Karpas-422 (cell line): ENCODE measurements at regions not wholly inside any gene's neighbourhood (a gene's known extent, or its start where the extent isn't known, plus 50 kb on each side); places are given as distances from the start of the nearest gene placed in this dataset.
"Not testable (repeated sequence)": the region's sequence is repeated elsewhere in the genome, so short reads cannot be mapped to it uniquely, and the experiment has no call there.

ENCODE experiments used
- DNase-seq: peaks from one replicate; pipeline ENCODE4 v3.0.0-alpha.2; 2015
- H2AFZ ChIP-seq: fragments of 200-600 bp; sonication (generic); 2 replicates; pipeline ENCODE4 v1.6.1; 2014; ENCODE audit warnings: antibody characterized with exemption, low read length, mixed read lengths
- H3K27ac ChIP-seq: fragments of 200-600 bp; sonication (generic); 2 replicates; pipeline ENCODE4 v1.5.1; 2014; ENCODE audit warnings: mild to moderate bottlenecking, low read length, moderate library complexity
- H3K27me3 ChIP-seq: fragments of 200-600 bp; sonication (generic); 2 replicates; pipeline ENCODE4 v1.6.1; 2014; ENCODE audit warnings: low read length, mixed read lengths
- H3K36me3 ChIP-seq: fragments of 200-600 bp; sonication (generic); 2 replicates; pipeline ENCODE4 v1.6.1; 2014; ENCODE audit warnings: low read length, mixed read lengths; ENCODE audit not compliant: insufficient read depth
- H3K4me1 ChIP-seq: fragments of 200-600 bp; sonication (generic); 2 replicates; pipeline ENCODE4 v1.6.1; 2014; ENCODE audit warnings: mild to moderate bottlenecking, low read length, mixed read lengths
- H3K4me2 ChIP-seq: fragments of 200-600 bp; sonication (generic); 2 replicates; pipeline ENCODE4 v1.6.1; 2014; ENCODE audit warnings: low read length, low read depth, mild to moderate bottlenecking; ENCODE audit not compliant: poor library complexity, severe bottlenecking
- H3K4me3 ChIP-seq: fragments of 200-600 bp; sonication (generic); 2 replicates; pipeline ENCODE4 v1.5.1; 2014; ENCODE audit warnings: mild to moderate bottlenecking, antibody characterized with exemption, low read length, mixed read lengths
- H3K79me2 ChIP-seq: fragments of 200-600 bp; sonication (generic); 2 replicates; pipeline ENCODE4 v1.6.1; 2014; ENCODE audit warnings: mild to moderate bottlenecking, low read length, mixed read lengths
- H3K9ac ChIP-seq: fragments of 200-600 bp; sonication (generic); 2 replicates; pipeline ENCODE4 v1.6.0; 2014; ENCODE audit warnings: low read length
- H3K9me2 ChIP-seq: fragments of 200-600 bp; sonication (generic), shearing (Covaris generic); replicated peaks from 2 replicates; pipeline ENCODE4 v1.6.0; 2014; ENCODE audit warnings: mild to moderate bottlenecking, low read length, moderate library complexity; ENCODE audit not compliant: insufficient read depth
- H3K9me3 ChIP-seq: fragments of 300-700, 200-600 bp; sonication (generic); 2 replicates; pipeline ENCODE4 v1.6.1; 2014; ENCODE audit warnings: low read length, mixed read lengths
- H4K20me1 ChIP-seq: fragments of 200-600 bp; sonication (generic); 2 replicates; pipeline ENCODE4 v1.6.1; 2014; ENCODE audit warnings: mild to moderate bottlenecking, antibody characterized with exemption, low read length, low read depth; ENCODE audit not compliant: insufficient read depth

DNA sequence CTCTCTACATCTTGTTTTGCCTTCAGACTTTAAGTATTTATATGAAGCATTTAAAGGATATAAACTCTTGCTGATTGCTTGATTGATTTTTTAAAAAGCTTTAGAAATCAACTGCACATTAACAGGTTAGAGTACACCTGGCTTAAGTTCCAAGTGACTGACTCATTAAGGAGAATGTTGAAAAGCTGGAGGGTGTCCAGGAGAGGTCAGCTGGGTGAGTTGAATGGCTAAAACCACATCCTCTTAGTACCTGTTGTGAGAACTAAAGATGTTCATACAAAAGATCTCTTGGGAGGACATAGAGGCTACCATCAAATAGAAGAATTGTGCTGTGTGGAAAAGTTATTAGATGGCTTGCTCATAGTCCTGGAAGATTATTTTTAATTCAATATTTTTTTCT is 206.8 kb downstream of the TXNL1 start:
- H3K4me1 ChIP-seq, result no peaks in the 10 kb centered on the region
- H3K27ac ChIP-seq, result no peak overlapping the region
- H3K36me3 ChIP-seq, result no peaks in the 10 kb centered on the region
- no peaks in the 10 kb centered on the region for H3K79me2 ChIP-seq
- no peak overlapping the region for H3K4me2 ChIP-seq
- H3K27me3 ChIP-seq, result no peaks in the 10 kb centered on the region
- H4K20me1 ChIP-seq, result no peaks in the 10 kb centered on the region
- H3K4me3 ChIP-seq, result no peak overlapping the region
- no peaks in the 10 kb centered on the region for H3K9me3 ChIP-seq
- no peaks in the 10 kb centered on the region for H3K9me2 ChIP-seq
- H3K9ac ChIP-seq, result no peak overlapping the region
- DNase-seq, result no peak
- no peak overlapping the region for H2AFZ ChIP-seq

DNA sequence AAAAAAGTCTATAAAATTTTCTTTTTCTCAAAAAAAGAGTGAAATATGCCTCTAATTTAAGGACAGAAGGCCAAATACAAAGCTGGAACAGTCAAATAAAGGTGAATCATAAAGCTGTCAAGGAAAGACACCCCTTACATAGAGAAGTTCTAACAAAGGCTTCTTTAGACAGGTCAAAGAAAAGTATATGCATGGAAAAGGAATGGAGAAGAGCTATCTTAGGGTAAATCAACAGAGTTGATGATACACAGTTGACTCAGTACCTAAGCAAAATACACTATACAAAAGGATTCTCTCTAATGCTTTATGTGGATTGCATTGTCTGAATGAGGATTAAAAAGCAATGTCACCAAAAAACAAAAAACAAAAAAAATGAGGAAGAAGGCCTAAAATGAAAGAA is 214.8 kb downstream of the TXNL1 start:
- Histone ChIP-seq H3K9me3 (no peaks in the 10 kb centered on the region), H3K79me2 (no peaks in the 10 kb centered on the region), H3K9me2 (no peaks in the 10 kb centered on the region), H3K27ac (no peak overlapping the region), H3K4me3 (no peak overlapping the region), H3K4me2 (no peak overlapping the region), H3K9ac (no peak overlapping the region), H3K36me3 (no peaks in the 10 kb centered on the region), H2AFZ (no peak overlapping the region), H3K27me3 (no peaks in the 10 kb centered on the region; the same call in 1 of the 2 replicates), H4K20me1 (no peaks in the 10 kb centered on the region), H3K4me1 (no peaks in the 10 kb centered on the region)
- DNase-seq, result no peak

DNA sequence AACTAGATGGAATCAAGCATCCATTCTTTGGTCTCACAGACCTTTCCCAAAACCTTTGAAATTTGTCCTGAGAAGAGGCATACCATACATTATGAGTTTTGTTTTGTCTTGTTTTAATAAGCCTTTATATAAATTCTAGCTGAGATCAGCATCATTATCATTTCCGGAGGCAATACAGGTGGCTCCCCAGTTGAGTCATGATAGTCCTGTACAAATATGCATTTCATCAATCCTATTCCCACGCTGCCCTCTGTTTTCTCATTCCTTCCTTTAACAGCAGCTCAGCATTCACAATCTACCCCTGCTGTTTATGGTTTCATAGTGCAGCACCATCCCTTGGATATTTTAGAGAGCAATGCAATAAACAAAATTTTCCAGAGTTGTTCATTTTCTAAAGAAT is 216.7 kb downstream of the TXNL1 start:
- DNase-seq, result no peak
- Histone ChIP-seq H4K20me1 (no peaks in the 10 kb centered on the region), H3K79me2 (no peaks in the 10 kb centered on the region), H3K36me3 (no peaks in the 10 kb centered on the region), H3K4me2 (no peak overlapping the region), H3K9ac (no peak overlapping the region), H3K9me2 (no peaks in the 10 kb centered on the region), H3K4me1 (no peaks in the 10 kb centered on the region), H3K27me3 (no peaks in the 10 kb centered on the region; the same call in 1 of the 2 replicates), H2AFZ (no peak overlapping the region), H3K27ac (no peak overlapping the region), H3K9me3 (no peaks in the 10 kb centered on the region), H3K4me3 (no peak overlapping the region)

DNA sequence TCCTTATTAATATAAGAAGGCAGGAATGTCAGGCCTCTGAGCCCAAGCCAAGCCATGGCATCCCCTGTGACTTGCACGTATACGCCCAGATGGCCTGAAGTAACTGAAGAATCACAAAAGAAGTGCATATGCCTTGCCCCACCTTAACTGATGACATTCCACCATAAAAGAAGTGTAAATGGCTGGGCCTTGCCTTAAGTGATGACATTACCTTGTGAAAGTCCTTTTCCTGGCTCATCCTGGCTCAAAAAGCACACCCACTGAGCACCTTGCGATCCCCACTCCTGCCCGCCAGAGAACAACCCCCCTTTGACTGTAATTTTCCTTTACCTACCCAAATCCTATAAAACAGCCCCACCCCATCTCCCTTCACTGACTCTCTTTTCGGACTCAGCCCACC is 217.5 kb downstream of the TXNL1 start:
- DNase-seq, H3K4me3 ChIP-seq, H3K9me3 ChIP-seq: not testable (repeated sequence)

DNA sequence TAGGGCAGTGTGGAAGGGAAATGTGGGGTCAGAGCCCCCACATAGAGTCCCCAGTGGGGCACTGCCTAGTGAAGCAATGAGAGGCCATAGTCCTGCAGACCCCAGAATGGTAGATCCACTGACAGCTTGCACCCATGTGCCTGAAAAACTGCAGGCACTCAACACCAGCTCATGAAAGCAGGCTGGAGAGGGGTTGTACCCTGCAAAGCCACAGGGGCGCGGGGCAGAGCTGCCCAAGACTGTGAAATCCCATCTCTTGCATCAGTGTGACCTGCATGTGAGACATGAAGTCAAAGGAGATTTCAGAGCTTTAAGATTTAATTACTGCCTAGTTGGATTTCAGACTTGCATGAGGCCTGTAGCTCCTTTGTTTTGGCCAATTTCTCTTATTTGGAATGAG is 224.0 kb downstream of the TXNL1 start:
- Histone ChIP-seq H4K20me1 (no peaks in the 10 kb centered on the region), H2AFZ (no peak overlapping the region), H3K4me2 (no peak overlapping the region), H3K9me2 (no peaks in the 10 kb centered on the region), H3K4me1 (no peaks in the 10 kb centered on the region), H3K79me2 (no peaks in the 10 kb centered on the region), H3K27me3 (no peaks in the 10 kb centered on the region), H3K9ac (no peak overlapping the region), H3K36me3 (no peaks in the 10 kb centered on the region), H3K27ac (no peak overlapping the region), H3K4me3 (no peak overlapping the region), H3K9me3 (no peaks in the 10 kb centered on the region)
- no peak for DNase-seq

More for the DNA sequence above, 217.5 kb downstream of the TXNL1 start:
- not testable (repeated sequence) for H3K79me2 ChIP-seq, H3K27ac ChIP-seq, H3K9me2 ChIP-seq, H3K36me3 ChIP-seq, H3K27me3 ChIP-seq, H4K20me1 ChIP-seq, H3K4me1 ChIP-seq, H3K4me2 ChIP-seq, H3K9ac ChIP-seq, H2AFZ ChIP-seq

DNA sequence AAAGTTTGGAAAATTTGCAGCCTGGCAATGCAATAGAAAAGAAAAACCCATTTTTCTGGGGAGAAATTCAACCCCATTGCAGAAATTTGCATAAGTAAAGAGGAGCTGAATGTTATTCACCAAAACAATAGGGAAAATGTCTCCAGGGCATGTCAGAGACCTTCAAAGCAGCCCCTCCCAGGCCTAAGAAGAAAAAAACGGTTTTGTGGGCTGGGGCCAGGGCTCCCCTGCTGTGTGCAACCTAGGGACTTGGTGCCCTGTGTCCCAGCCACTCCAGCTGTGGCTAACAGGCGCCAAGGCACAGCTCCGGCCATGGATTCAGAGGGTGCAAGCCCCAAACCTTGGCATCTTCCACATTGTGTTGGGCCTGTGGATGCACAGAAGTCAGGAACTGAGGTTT is 224.5 kb downstream of the TXNL1 start:
- DNase-seq, result no peak
- Histone ChIP-seq H3K79me2 (no peaks in the 10 kb centered on the region), H3K27ac (no peak overlapping the region), H3K36me3 (no peaks in the 10 kb centered on the region), H3K4me1 (no peaks in the 10 kb centered on the region), H2AFZ (no peak overlapping the region), H3K9ac (no peak overlapping the region), H4K20me1 (no peaks in the 10 kb centered on the region), H3K9me2 (no peaks in the 10 kb centered on the region), H3K4me3 (no peak overlapping the region), H3K27me3 (no peaks in the 10 kb centered on the region), H3K9me3 (no peaks in the 10 kb centered on the region), H3K4me2 (no peak overlapping the region)

DNA sequence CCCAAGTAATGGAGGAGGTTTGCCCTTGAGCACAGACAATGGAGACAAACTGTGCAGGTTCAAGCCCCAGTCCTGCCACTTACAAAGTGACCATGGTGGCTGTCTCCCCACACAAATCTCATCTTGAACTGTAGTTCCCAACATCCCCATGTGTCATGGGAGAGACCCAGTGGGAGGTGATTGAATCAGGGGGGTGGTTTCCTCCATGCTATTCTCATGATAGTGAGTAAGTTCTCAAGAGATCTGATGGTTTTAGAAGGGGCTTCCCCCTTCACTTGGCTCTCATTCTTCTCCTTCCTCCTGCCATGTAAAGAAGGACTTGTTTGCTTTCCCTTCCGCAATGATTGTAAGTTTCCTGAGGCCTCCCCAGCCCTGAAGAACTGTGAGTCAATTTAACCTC is 225.4 kb downstream of the TXNL1 start:
- Histone ChIP-seq H3K36me3 (no peaks in the 10 kb centered on the region), H3K9me2 (no peaks in the 10 kb centered on the region), H3K4me2 (no peak overlapping the region), H3K27ac (no peak overlapping the region), H3K4me1 (no peaks in the 10 kb centered on the region), H3K79me2 (no peaks in the 10 kb centered on the region), H4K20me1 (no peaks in the 10 kb centered on the region), H3K4me3 (no peak overlapping the region), H3K9me3 (no peaks in the 10 kb centered on the region), H2AFZ (no peak overlapping the region), H3K27me3 (no peaks in the 10 kb centered on the region), H3K9ac (no peak overlapping the region)
- no peak for DNase-seq

DNA sequence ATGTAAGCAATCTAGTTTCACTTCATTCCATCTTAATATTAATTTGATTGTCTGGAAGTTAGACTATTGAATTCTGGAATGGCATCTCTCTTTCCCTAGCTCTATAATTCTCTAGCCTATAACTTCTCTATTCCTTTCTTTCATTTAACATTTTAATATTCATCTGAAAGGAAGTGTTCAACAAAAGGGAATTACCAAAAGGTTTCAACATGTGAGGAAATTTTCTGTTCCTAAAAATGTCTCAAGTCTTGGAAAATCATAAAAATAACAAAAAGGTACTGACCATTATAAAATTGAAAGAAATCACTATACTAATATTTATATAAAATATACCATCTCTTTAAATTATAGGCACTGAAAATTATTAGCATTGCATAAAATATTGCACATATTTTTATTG is 228.7 kb downstream of the TXNL1 start:
- DNase-seq, result no peak
- H4K20me1 ChIP-seq, result no peaks in the 10 kb centered on the region
- H3K4me2 ChIP-seq, result no peak overlapping the region
- no peak overlapping the region for H3K9ac ChIP-seq
- no peaks in the 10 kb centered on the region for H3K27me3 ChIP-seq
- no peak overlapping the region for H3K27ac ChIP-seq
- H3K4me3 ChIP-seq, result no peak overlapping the region
- no peaks in the 10 kb centered on the region for H3K9me2 ChIP-seq
- H2AFZ ChIP-seq, result no peak overlapping the region
- no peaks in the 10 kb centered on the region for H3K4me1 ChIP-seq
- H3K9me3 ChIP-seq, result no peaks in the 10 kb centered on the region
- H3K79me2 ChIP-seq, result no peaks in the 10 kb centered on the region
- no peaks in the 10 kb centered on the region for H3K36me3 ChIP-seq

DNA sequence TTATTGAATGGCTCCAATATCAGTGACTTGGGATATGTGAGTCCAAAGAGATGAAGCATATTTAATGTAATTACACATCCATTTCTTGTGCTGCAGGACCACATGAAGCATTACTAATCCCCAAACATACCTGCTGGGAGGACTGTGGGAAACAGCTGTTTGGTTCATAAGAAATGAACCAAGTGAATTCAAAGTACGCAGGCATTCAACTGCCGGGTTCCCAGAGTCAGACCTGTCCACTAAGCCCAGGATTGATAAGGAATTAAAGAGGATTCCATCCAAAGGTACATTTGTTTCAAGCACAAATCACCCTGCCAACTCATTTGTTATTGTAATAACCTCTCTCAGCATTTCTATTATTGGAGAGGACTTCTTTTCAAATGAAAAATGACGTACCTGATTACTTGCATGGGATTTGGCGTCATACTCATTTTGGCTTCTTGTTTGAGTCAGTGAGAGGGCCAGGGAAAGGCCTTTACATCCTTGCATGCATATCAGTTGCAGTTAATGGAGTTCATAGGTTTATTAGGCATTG is 230.7 kb downstream of the TXNL1 start:
- no peaks in the 10 kb centered on the region for H3K79me2 ChIP-seq
- H3K27me3 ChIP-seq, result no peaks in the 10 kb centered on the region
- no peak overlapping the region for H3K9ac ChIP-seq
- no peaks in the 10 kb centered on the region for H3K4me1 ChIP-seq
- H3K4me3 ChIP-seq, result no peak overlapping the region
- no peak overlapping the region for H3K27ac ChIP-seq
- no peak overlapping the region for H3K4me2 ChIP-seq
- H3K9me3 ChIP-seq, result no peaks in the 10 kb centered on the region
- H4K20me1 ChIP-seq, result no peaks in the 10 kb centered on the region
- no peak overlapping the region for H2AFZ ChIP-seq
- no peaks in the 10 kb centered on the region for H3K9me2 ChIP-seq
- no peaks in the 10 kb centered on the region for H3K36me3 ChIP-seq
- DNase-seq, result no peak
